ENCODE measurements at regions not wholly inside any gene's neighbourhood (a gene's known extent, or its start where the extent isn't known, plus 50 kb on each side); places are given as distances from the start of the nearest gene placed in this dataset.

DNA sequence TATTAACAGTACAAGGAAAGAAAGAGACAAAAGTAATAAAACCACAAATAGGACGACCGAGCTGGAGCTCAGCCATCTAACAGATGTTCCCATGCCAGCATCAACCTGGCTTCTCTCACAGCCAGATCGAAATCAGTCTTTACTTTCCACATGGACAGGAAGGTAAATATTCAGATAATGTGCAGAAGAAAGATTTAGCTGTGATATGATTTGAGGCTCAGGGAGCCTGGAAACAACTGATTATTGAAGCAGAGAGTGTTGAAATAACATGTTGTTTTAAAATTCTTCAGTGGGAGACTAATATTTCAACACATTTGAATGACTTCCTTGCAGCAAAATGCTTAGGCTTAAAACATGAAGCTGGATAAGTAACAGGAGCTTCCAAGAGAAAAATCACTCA, 546.8 kb downstream of the ETS1 start:
- no peak for DNase-seq (ENCODE audit: low read depth, low spot score)

DNA sequence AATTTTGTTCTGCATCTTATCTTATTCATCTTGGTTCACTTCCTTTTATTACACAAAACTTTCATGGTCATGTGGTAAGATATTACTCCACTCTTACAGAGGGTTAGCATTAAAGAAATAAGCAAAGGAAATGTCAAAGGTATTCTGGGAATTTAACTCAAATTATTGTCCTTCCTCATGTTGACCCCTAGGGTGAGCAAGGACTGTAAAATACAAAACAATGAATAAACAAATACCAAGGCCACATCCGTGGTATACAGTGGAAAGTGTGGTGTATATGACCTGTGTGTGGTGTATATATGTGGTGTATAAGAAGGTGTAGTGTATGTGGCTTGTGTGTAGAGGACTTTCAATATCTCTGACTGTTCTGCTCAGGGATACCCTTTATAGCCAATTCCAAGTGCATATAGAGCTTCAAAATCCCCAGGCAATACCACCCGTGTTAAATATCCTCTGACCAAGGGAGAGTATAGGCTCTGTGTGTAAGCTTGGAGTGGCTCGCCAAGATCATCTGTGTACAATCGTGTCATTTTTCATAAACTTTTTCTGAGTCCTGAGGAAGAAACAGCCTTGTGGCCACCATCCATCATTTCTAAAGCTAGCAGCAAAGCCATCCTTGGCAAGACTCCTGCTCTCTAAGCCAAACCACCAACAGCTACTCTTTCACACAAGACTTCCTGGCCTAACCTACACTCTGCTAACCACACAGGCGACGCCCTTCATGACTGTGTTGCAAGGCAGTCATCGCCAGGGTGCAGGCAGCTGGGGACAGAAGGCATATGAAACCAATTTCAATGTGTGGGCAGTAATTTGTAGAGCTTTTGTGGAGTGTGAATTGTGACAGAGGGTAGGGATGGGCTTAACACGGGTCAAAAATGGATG, 548.0 kb downstream of the ETS1 start:
- DNase-seq (ENCODE audit: low read depth, low spot score) = peak; percentile 85

DNA sequence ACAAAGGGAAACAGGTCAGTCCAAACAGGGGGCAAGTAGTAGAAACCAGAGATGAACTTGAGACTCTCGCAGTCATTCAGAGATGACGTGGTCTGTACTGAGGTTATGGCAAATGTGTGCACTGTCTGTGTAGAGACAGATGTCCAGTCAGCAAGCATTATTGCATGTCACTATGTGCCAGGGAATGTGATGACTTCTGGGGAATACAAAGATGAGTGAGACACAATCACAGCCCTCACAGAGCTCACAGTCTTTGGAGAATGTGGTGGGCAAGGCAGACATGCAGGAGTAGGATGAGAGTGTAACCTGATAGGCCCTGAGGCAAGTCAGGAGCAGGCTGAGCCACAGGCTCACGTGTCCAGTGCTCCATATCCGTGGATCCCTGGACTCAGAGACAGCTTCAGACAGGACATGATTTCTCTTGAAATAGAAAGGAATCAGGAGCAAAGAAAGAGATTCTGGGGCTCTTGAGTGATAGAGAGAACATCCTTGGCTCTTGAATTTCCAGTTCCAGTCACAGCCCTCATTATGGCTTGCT, 550.7 kb downstream of the ETS1 start:
- no peak for DNase-seq (ENCODE audit: low read depth, low spot score)

DNA sequence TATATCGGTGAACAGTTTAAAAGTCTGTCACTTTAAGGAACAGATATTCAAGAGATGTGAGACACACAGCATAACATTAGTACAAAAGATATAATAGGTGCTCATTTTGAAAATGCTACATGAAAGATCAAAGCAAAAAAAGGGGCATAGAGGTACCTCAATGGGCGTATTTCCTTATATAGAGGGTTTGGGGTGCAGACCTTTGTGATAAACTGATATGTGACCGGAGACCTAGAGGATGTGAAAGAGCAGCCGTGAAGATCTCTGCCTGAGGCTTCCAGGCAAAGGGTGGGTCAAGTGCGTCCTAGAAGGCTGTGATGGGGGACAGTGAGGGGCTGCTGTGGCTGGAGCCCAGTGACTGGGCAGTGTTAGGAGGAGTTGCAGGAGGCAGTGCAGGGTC, 551.4 kb downstream of the ETS1 start:
- no peak for DNase-seq (ENCODE audit: low read depth, low spot score)

DNA sequence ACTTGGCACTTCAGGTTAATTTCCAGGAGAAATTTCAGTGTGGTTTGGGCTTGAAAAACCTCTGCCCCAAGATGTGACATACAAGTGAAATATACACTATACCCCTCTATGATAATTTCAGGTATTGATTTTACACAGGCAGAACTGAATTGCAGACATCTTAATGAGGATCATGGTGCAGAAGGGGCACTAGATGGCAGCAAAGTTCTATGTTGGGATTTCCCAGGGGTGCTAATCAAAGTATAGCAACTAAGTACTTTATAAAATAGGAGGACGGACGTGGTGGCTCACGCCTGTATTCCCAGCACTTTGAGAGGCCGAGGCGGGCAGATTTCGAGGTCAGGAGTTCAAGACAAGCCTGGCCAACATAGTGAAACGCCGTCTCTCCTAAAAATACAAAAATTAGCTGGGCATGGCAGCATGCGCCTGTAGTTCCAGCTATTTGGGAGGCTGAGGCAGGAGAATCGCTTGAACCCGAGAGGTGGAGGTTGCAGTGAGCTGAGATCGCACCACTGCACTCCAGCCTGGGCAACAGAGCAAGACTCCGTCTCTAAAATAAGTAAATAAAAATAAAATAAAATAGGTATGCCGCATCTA, 555.7 kb downstream of the ETS1 start:
- DNase-seq (ENCODE audit: low read depth, low spot score) = peak; percentile 84

DNA sequence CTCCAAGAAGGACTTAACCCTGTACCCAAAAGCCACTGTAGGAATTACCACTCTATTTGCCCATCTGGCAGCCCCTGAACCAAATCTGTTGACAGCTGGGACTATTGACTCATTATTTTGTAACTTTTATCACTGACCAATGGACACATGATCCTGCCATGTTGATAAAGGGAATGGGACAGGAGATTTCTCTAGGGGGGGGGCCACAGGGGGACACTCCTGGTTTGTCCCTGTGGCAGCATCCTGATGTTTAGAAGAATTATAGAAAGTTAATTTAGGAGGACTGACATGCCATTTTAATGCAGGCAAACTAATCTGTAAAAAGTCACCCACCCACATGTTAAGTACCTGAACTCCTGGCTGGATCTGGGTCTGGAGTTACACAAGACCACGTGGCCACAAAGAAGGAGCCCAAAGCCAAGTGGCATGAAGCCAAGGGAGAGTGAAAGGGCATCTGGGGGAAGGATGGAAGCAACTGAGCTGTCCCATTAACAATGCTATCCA, 558.1 kb downstream of the ETS1 start:
- no peak for DNase-seq (ENCODE audit: low read depth, low spot score)

DNA sequence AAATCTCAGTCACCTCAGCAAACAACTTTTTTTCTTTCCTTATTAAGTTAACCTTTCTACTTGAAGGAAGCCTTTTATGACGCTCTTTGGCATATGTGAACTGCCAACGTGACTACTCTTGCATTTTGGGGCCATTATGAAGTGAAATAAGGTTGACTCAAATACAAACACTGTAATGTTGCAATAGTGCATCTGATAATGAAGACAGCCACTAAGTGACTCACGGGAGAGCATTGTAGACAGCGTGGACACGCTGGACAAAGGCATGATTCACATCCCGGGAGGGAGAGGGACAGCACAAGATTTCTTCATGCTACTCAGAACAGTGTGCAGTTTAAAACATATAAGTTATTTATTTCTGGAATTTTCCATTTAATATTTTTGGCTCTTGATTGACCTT, 560.8 kb downstream of the ETS1 start:
- peak; percentile 82 for DNase-seq (ENCODE audit: low read depth, low spot score)

DNA sequence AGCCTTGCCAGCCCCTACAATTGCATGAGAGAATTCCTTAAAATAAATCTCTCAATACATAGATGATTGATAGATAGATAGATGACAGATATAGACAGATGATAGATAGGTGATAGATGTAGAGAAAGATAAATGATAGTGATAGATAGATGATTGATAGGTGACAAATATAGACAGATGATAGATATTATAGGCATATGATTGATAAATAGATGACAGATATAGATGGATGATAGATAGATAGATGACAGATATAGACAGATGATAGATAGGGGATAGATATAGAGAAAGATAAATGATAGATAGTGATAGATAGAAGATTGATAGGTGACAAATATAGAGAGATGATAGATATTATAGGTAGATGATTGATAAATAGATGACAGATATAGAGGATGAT, 564.6 kb downstream of the ETS1 start:
- DNase-seq (ENCODE audit: low read depth, low spot score) = no peak

DNA sequence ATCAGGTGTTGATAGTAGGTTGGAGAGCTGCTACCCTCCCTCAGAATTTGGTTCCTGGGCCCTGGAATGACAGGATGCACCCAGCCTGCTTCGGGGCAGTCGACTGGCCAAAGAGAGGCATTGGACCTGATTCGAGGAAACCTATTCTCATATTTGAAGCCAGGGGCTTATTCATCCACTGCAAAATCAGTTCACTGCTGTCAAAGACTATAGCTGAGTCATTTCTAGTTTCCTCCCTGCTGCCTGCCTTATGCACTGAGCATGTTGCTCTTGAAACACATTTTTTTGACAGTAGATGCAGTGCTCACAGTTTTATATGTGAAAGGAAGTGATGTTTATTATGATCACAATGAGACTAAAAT, 565.4 kb downstream of the ETS1 start:
- peak; percentile 45 for DNase-seq (ENCODE audit: low read depth, low spot score)

DNA sequence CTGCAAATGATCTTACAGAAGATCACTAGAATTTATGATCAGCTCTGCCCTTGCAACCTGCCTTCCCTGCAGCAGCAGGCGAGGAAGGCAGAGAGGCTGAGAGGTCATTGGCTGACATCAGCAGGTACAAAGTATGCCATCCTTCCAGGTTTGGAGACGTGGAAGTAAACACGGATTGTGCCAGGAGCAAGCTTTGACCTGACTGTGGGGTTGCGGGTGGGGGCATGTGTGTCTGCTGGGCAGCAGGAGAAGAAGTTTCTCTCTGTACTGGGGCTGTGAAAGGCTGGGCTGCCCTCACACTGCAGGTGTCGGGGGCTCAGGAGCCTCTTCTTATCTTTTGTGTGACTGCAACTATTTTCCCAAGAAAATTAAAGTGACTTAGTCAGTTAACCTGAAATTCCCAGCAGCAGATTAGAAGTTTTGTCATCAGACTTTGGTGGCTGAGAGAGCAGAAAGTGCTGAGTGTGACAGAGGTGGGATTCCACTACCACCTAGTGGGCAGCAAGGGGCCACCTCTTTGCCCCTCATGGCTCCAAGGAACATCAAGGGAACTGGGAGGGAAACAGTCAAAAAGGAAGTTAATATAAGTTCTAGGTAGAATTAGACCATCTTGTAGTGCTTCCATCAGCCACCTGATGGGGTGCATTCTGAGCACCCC, 565.9 kb downstream of the ETS1 start:
- peak; percentile 60 for DNase-seq (ENCODE audit: low read depth, low spot score)

DNA sequence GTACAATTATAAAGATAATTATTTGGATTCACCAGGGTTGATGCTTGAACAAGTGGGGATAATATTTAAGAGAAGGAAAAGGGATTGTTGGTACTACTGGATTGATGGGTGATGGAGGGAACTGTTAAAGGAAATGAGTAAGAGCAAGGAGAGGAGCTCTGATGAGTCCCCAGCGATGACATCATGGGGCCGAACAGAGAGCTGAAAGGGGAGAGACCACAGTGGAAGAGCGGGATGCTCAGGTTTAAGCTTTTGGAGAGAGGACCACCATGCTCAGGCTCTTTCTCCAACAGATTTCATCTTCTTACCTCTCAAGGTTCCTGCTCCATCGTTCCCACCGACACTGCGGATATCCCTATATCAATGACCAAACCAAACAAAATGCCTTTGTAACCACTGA, 568.7 kb downstream of the ETS1 start:
- no peak for DNase-seq (ENCODE audit: low read depth, low spot score)

DNA sequence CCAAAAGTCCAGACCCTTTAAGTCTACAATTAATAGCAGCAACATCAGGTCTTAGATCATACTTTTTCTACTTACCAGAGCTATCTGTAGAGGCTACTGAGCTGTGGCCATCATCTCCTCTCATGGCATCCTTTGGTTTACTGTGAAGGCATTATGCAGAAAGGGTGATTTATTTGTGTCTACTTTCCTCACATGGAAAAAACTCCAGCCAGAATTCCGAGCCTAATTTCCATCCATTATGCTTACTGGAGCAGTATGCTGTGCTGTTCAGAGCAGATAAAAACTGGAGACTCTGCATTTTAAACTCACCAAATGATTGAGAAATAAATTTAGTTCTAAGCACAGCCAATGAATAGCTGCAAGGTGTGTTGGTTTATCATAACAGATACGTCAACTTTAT, 581.8 kb downstream of the ETS1 start:
- no peak for DNase-seq (ENCODE audit: low read depth, low spot score)

DNA sequence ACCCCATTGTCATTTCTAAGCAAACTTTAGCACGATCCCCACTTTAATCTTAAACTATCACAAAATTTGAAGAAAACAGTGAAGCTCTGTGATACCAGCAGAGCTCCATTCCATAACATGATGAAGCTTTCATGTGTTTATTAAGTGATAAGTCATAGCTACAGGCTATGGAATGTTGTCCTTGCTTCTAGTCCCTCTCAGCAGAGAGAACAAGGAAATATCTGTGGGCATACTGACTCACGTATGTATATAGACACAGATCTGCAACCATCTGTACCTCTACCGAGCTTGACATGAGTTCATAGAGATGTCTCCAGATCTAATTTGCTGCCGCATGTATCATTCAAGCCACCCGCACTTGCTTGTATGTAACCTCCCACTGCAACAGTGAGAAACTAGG, 588.9 kb downstream of the ETS1 start:
- no peak for DNase-seq (ENCODE audit: low read depth, low spot score)

DNA sequence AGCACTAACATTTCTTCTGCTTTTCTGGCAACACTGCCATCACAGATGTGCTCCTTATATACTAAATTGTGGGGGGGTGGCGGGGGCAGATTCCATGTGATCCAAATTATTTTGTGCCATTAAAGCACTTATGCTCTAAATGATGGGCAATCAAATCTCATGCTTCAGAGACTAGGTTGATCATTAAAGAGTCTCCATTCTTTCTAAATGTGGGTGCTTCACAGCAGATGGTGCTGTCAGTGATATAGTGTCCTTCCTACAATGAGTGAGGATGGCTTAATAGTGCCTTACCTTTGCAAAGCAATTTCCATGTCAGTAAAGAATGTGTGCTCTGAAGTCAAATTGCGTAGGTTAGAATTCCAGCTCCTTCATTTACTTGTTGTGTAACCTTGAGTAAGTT, 589.8 kb downstream of the ETS1 start:
- DNase-seq (ENCODE audit: low read depth, low spot score) = no peak

DNA sequence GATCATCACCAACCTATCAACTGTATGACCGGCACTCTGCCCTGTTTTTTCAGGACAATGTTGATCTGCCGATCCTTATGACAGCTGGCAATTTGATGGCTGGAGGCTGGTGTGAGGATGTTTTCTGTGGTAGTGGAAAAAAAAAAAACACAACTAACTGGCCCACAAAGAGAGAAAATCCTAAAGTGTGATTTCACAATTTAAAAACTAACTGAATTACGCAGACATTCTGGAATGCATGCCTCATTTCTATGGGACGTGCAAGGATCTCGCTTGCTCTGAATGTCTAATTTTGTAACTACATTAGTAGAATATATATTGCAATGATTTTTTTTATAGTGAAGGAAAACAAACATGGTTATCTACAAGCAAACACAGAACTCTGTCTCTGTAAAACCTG, 590.5 kb downstream of the ETS1 start:
- peak; percentile 29 for DNase-seq (ENCODE audit: low read depth, low spot score)

DNA sequence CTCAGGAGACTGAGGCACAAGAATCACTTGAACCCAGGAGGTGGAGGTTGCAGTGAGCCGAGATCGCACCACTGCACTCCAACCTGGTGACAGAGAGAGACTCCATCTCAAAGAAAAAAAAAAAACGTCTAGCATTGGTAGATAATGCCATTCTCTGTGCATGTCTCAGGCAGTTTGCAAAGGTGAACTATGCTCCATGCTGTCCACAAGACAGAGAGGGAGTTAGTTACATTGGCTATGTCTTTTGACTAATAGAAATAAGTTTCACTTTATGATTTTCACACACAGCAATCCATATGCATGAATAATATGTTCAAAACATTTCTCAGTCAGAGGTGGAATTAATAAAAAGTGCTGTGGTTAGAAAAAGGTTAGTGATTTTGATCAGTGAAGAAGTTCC, 591.4 kb downstream of the ETS1 start:
- no peak for DNase-seq (ENCODE audit: low read depth, low spot score)

DNA sequence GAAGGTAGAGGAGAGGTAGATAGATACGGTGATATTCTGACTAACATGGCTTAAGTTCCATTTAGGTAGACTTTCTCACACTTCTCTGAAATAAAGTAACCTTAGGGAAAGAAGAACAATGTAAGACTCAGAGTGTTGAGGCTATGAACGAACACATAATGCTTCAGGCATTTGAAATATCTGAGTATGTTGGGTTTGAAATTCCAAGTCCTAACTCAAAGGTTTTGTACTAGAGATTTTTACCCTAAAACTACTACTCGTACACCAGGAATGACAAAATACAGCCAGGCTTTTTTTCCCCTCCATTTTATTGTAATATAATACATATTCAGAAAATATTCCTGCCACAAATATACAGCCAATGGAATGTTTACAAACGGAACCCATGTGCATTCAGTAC, 592.6 kb downstream of the ETS1 start:
- DNase-seq (ENCODE audit: low read depth, low spot score) = peak; percentile 76

DNA sequence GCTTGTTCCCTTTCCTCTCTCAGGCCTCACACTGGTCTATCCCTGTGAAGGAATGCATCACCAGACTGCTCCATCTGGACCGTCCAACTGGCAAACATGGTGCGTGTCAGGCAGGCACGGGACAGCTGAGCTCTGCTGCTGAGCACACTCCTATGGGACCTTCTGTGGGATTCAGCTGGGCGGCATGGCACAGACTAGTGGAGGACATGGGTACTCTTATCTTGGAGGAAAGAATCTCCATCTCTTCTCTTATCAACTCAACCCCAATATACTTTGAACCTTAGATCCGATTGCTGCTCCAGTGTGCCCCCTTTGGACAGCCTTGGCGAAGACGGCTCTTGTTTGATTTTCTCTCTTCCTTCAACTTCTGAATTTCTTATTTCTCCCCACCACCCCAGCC, 593.6 kb downstream of the ETS1 start:
- DNase-seq (ENCODE audit: low read depth, low spot score) = no peak

DNA sequence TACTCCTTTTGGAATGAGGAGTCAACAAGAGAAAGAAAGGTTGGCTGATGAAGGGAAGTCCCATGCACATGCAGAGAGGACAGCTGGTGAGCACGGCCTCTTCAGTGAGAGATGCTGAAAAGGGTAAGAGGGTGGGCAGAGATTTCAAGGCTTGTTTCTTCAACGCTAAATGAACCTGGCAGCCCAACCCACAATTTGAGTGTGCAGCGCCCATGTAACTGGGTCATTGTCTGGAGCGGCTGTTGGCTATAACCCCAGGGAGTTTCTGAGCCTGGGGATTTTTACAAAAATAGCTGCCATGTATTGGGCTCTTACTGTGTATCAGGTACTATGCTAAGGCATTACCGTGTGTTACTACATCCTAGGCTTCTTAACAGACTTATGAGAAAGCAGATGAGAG, 594.1 kb downstream of the ETS1 start:
- no peak for DNase-seq (ENCODE audit: low read depth, low spot score)

DNA sequence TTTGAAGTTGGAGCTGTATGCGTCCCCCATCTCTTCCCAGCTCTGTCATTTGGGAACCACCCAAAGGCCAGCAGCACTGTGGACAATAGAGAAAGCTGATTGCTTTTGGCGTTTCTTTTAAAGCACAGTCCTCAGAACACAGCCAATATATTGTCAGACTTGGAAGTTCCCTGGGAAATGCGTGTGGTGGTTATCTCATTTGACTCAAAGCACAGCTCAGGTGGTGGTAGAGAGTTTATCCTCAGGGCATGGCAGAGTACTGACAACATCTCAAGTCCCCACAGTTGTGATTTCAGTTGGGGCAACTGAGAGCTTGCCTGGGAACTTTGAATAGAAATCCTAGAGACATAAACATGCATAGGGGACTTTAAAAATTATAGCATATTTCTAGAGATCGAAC, 601.3 kb downstream of the ETS1 start:
- DNase-seq (ENCODE audit: low read depth, low spot score) = no peak

DNA sequence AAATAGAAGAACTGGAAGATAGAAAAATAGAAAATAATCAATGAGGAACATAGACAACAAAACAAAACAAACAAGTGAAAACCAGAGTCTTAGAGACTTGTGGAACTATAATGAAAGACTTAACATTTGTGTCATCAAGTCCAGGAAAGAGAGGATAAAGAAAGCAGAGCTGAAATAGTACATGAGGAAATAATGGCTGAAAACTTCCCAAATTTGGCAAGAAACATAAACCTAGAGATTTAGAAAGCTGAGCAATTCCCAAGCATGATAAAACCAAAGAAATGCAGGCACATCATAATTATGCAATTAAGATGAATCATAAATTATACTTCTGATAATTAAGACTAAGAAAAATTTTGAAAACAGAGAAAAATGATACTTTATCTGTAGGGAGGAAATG, 614.5 kb downstream of the ETS1 start:
- DNase-seq (ENCODE audit: low read depth, low spot score) = no peak

DNA sequence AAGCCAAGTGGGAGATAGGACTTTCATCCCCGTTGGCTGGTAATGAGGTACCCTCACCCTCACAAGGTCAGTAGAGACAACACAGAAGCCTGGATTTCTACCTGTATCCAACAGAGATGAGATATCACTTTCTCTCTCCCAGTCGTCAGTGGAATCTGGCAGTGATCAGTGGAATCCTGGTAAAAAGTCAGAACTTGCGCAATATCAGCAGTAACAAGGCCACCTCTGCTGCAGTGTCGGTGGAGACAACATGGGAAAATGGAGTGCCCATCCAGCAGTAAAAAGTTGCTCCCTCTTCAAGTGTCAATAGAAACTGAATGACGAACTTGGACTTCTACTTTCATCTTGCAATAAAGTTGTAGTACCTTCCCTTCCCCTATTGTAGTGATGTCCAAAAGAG, 615.9 kb downstream of the ETS1 start:
- no peak for DNase-seq (ENCODE audit: low read depth, low spot score)

DNA sequence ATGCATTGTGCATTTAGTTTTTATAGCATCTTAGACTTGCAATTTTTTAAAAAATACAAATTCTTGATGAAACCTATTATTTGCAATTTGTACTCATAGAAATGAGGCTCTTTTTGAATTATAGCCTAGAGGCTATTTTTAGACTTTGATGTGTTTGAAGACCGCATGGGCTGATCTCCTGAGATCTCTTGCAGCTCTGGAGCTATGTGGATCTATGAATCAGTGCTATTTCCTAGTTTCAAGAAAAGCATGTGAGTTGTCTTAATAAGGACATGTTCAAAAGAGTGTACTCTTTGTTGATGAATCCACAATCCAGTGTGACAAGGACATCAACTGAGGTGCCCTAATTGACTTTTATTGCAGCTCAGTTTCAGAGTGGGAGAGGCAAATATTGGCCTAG, 620.5 kb downstream of the ETS1 start:
- no peak for DNase-seq (ENCODE audit: low read depth, low spot score)
